ENCODE measurements at regions not wholly inside any gene's neighbourhood (a gene's known extent, or its start where the extent isn't known, plus 50 kb on each side); places are given as distances from the start of the nearest gene placed in this dataset.

DNA sequence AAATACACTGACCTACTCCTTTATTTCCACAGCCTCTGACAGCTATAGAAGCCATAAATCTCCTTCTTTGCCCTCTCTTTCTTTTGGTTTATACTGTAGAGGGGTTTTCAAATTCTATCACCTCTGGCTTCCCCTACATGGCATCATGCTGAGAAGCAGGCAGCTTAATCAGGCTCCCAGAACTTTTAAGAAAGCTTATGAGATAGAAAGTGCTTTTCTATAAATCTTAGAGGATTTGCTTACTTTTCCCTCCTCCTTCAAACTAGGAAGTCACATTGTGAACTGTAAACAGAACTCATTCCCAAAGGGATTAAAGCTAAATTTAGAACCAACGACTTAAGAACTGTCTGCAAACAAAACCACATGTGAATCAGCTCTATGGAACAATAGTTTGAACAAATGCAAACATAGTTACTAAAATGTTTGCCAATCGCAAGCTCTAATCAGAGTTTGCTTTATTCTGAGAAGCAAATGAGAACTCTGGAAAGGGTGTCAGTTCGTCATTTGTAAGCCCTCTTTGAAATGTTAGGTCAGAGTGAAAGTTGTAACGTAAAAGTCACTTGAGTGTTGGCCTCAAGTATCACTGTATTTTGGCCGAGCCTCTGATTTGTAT, 344.1 kb downstream of the RFC3 start:
- no peak for TF ChIP-seq CHD1 (IDR thresholded peaks at IDR 0.05; ENCODE audit: low read depth, low read length)
- TF ChIP-seq, protein P1, sequence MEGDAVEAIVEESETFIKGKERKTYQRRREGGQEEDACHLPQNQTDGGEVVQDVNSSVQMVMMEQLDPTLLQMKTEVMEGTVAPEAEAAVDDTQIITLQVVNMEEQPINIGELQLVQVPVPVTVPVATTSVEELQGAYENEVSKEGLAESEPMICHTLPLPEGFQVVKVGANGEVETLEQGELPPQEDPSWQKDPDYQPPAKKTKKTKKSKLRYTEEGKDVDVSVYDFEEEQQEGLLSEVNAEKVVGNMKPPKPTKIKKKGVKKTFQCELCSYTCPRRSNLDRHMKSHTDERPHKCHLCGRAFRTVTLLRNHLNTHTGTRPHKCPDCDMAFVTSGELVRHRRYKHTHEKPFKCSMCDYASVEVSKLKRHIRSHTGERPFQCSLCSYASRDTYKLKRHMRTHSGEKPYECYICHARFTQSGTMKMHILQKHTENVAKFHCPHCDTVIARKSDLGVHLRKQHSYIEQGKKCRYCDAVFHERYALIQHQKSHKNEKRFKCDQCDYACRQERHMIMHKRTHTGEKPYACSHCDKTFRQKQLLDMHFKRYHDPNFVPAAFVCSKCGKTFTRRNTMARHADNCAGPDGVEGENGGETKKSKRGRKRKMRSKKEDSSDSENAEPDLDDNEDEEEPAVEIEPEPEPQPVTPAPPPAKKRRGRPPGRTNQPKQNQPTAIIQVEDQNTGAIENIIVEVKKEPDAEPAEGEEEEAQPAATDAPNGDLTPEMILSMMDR (conservative IDR thresholded peaks at IDR 0.05; ENCODE audit: low read depth, low read length) = no peak
- no peak for TF ChIP-seq POLR2A (IDR thresholded peaks at IDR 0.05; ENCODE audit: low read depth, low read length)
- TF ChIP-seq BHLHE40 (IDR thresholded peaks at IDR 0.05; ENCODE audit: low read depth, low read length) = no peak

Measured in IMR-90 (cell line).